Stimulated activated CD4-positive, alpha-beta T cell treated with anti-CD3 and anti-CD28 coated beads, Interleukin-12 subunit alpha, Interleukin-12 subunit beta, amount 100 ng/mL, for 24 hours (primary cell): ENCODE measurements at regions not wholly inside any gene's neighbourhood (a gene's known extent, or its start where the extent isn't known, plus 50 kb on each side); places are given as distances from the start of the nearest gene placed in this dataset.

Experiments used
- DNase-seq, 2 experiments: peaks; one replicate each; pipeline ENCODE4 v3.0.0-alpha.2; 2020; ENCODE audit warnings: low read depth in 2 of 2

- no peak for DNase-seq
Observed at GRCh38 chr2:219769090-219769910, 141.9 kb downstream of the SLC4A3 start.

DNA sequence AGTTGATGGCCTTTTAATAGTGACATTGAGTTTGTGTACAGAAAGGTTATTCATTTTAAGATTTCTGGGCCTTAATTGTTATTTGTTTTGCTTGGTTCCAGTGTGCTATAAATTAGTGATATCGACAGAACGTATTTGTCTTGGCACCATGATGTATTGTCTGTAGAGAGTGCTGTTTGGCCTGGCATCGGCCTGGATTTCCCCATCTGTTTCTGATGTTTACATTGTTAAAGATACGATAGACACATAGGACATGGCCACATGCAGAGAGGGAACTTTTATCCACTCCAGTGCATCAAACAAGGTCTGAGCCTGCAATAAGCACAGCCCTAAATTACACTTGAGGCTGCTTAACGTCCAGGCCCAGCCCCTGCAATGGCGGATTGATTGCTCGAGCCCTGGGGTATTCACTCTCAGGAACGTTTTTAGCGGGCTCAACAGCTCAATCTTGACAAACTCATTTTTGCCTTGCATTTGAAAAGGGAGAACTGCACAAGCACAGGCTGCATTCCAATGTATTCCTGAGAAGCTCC is 144.7 kb downstream of the SLC4A3 start:
- DNase-seq: no peak

- DNase-seq: no peak
Observed at GRCh38 chr2:219772697-219773096, 145.3 kb downstream of the SLC4A3 start.

DNA sequence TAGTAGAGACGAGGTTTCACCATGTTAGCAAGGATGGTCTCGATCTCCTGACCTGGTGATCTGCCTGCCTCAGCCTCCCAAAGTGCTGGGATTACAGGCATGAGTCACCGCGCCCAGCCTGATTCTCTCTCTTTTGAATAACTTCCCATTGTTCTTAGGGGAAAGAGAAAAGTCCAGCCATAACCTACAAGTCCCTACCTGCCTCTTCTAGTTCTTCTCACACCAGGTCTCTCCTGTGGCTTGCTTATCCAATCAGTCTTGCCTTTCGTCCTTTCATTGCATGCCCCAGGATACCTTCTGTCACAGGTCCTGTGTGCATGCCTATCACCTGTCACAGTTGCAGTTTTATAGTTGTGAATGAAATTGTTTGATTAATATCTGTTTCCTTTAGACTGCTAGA is 148.1 kb downstream of the SLC4A3 start:
- DNase-seq: no peak

- DNase-seq: no peak
Observed at GRCh38 chr2:219777388-219777787, 150.0 kb downstream of the SLC4A3 start.

- no peak for DNase-seq
Observed at GRCh38 chr2:219778189-219778588, 150.8 kb downstream of the SLC4A3 start.

GRCh38 chr2:219782737-219783348 is 155.4 kb downstream of the SLC4A3 start:
- DNase-seq: no peak

GRCh38 chr2:219783359-219783975 is 156.0 kb downstream of the SLC4A3 start:
- DNase-seq: no peak

DNA sequence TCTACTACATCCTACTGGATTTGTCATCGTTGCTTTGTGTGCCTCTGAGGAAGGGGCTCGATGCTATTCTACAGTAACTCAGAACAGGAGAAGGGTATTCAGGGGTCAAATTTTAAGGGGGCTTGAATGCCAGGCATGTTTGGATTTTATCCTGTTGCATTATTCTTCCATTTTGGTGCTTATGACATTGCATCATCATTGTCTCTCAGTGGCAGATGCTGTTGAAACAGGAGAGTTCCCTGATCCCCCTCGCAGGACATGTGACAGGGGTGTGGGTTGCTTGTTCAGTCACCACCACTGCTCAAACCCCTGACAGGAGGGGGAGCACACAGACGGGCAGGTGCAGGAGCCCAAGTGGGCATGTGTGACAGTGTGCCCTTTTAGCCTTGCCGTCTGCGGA is 156.7 kb downstream of the SLC4A3 start:
- DNase-seq: no peak

- no peak for DNase-seq
Observed at GRCh38 chr2:219789476-219789875, 162.0 kb downstream of the SLC4A3 start.

- DNase-seq: no peak
Observed at GRCh38 chr2:219792446-219792845, 165.0 kb downstream of the SLC4A3 start.

DNA sequence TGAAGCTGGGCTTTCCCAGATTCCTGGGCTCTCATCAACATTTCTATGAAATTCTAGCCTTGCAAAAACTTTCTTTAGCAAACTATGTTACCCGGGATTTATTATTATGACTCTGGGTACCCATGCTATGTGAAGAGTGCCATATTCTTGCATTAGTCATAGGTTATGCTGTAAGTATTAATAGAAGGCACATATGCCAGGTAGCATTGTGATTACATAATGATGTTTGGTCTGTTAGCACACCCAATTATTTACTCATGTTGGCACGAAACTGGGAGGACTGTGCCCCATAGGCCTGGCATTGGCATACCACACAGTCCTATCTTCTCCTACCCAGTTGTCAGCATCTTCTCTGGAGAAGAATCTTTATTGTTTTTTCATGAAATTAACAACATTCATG is 171.0 kb downstream of the SLC4A3 start:
- no peak for DNase-seq

DNA sequence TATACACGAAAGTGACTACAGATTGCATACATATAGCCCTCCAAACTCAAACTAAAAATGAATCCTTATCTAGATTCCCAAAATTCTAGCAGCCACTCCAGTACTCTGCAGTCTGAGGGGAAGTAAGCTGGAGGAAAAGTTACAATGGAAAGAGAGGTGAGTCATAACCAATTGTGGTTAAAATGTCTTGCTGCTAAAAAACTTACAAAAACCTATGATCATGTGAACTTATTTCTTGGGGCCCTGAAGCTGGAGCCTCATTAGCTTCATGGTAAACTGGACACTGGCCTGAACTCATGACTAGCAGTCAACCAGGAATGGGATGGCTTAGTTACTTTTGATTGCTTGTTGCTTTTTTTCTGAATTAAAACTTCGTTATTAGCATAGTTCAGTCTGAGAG is 175.9 kb downstream of the SLC4A3 start:
- DNase-seq: no peak

- no peak for DNase-seq
Observed at GRCh38 chr2:219810895-219811294, 183.5 kb downstream of the SLC4A3 start.

DNA sequence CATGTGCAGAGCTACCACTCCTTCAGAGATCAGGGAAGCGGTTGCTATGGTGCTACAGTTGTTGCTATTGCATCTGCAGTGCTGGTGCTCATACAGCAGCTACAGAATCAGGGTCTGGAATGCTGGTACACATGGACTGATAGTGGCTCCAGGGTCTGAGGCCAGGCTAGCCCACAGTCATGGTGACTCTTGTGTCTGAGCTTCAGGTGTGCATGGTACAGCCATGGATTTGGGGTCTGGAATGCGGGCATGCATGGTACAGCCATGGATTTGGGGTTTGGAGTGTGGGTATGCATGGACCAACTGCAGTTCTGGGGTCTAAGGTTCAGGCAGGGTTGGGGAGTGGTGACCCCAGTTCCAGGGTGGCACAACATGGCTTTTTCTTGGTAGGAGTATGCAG is 185.2 kb downstream of the SLC4A3 start:
- no peak for DNase-seq

- no peak for DNase-seq
Observed at GRCh38 chr2:219820767-219821166, 193.3 kb downstream of the SLC4A3 start.

DNA sequence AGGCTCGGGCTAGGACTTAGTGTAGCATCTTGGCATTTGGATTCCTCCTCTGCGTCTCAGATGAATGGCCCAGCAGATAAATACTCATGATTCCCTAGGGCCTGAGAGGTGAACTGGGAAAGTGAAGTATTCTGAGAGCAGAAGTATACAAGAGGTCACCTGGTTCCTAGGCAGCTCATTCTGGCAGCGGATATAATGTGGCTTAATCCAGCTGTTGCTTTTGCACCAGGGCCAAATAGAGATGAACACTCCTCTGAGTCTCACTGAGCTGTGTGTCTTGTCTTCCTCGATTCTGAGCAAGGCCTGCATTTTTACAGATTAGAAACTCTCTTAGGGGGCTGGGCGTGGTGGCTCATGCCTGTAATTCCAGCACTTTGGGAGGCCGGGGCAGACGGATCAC is 196.1 kb downstream of the SLC4A3 start:
- DNase-seq: no peak

DNA sequence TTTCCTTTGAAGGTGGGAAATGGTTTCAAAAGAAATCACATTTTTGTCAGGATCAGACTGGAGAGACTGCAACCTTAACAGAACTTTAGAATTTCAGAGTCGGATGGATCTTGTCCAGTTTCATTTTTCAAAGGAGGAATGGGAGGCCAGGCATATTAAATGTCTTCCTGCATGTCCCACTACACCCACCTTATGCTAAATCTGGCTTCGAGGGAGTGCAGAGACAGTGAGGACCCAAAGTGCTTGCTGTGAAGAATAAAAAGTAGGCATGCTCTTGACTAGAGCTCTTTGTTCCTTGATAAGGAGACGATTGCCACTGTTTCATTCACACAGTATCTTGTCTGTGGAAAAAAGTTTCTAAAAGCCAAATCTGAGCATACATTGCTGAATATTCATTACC is 197.6 kb downstream of the SLC4A3 start:
- no peak for DNase-seq

GRCh38 chr2:219828127-219828526 is 200.7 kb downstream of the SLC4A3 start:
- no peak for DNase-seq

GRCh38 chr2:219829667-219830352 is 202.4 kb downstream of the SLC4A3 start:
- DNase-seq: no peak

GRCh38 chr2:219830353-219830738 is 202.9 kb downstream of the SLC4A3 start:
- DNase-seq: no peak

GRCh38 chr2:219831957-219832356 is 204.5 kb downstream of the SLC4A3 start:
- no peak for DNase-seq
